ENCODE measurements at regions not wholly inside any gene's neighbourhood (a gene's known extent, or its start where the extent isn't known, plus 50 kb on each side); places are given as distances from the start of the nearest gene placed in this dataset.

DNA sequence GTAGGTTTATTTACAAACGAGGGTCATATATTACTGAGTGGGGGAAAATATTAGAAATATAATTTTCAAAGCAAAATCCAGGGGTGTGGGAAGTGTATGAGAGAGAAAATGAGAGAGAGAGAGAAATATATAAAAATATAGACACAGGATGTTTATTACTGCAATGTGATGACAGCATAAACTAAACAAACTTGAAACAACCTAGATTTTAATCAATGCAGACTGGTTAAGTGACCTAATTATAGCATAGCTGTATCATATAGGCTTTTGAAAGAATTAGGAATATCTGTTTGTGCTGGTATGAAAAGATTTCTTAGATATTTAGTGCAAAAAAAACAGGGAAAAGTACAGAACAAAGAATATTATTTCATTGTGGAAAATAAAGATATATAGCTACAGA lies 280.5 kb downstream of the ACTL7B start:
- Histone ChIP-seq H3K4me1 (no peaks in the 10 kb centered on the region), H3K27ac (replicated peaks in 1 of 4) (no peak overlapping the region), H3K4me3 (no peak overlapping the region), H3K36me3 (no peaks in the 10 kb centered on the region), H3K9me3 (no peaks in the 10 kb centered on the region), H3K27me3 (no peaks in the 10 kb centered on the region)
- TF ChIP-seq EP300 (IDR thresholded peaks at IDR 0.05) (no peak), POLR2AphosphoS5 (IDR thresholded peaks at IDR 0.05) (no peak), POLR2A (IDR thresholded peaks at IDR 0.05; ENCODE audit: low read depth) (no peak)
- TF ChIP-seq, protein P1, sequence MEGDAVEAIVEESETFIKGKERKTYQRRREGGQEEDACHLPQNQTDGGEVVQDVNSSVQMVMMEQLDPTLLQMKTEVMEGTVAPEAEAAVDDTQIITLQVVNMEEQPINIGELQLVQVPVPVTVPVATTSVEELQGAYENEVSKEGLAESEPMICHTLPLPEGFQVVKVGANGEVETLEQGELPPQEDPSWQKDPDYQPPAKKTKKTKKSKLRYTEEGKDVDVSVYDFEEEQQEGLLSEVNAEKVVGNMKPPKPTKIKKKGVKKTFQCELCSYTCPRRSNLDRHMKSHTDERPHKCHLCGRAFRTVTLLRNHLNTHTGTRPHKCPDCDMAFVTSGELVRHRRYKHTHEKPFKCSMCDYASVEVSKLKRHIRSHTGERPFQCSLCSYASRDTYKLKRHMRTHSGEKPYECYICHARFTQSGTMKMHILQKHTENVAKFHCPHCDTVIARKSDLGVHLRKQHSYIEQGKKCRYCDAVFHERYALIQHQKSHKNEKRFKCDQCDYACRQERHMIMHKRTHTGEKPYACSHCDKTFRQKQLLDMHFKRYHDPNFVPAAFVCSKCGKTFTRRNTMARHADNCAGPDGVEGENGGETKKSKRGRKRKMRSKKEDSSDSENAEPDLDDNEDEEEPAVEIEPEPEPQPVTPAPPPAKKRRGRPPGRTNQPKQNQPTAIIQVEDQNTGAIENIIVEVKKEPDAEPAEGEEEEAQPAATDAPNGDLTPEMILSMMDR (IDR thresholded peaks at IDR 0.05): no peak
- 30% methylated on average over 1 of the region's 1 CpG for WGBS
- no peak for DNase-seq (ENCODE audit: extremely low spot score)
- intact Hi-C loops (cut with DNase I): no loop called here

DNA sequence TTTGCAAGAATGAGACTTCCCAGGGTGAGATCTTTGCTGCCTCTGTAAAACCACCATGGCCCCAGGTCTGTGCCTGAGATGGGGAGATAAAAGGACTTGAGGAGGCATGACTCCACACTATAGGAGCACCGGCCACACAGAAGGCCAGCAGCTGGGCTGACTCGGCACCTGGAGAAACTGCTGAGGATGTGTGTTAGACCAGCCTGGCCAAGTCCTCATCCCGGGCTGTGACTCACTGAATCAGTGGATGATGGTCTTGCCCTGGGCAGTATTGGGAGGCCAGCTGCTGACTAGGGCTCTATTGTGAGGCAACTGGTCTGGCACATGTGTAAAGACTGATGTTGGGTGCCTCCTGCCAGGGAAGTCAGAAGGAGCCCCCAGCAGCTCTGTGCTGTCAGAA lies 286.2 kb downstream of the ACTL7B start:
- H3K27ac ChIP-seq (replicated peaks in 1 of 4): no peak overlapping the region
- no peaks in the 10 kb centered on the region for H3K36me3 ChIP-seq
- 80% methylated on average over 3 of the region's 3 CpGs for WGBS
- H3K4me1 ChIP-seq: peaks cover 0 to 6% (median 5%) of the 10 kb centered on the region in 4 donors
- DNase-seq (ENCODE audit: extremely low spot score): no peak
- intact Hi-C loops (cut with DNase I): loop anchor here (5.0 to 10.0 kb wide), 3 partner anchors 125 to 1087 kb away; no protein-coding TSS in a partner anchor
- TF ChIP-seq EP300 (IDR thresholded peaks at IDR 0.05): no peak
- no peak for TF ChIP-seq POLR2A (IDR thresholded peaks at IDR 0.05; ENCODE audit: low read depth)
- TF ChIP-seq, protein P1 (IDR thresholded peaks at IDR 0.05): no peak
- no peak for TF ChIP-seq POLR2AphosphoS5 (IDR thresholded peaks at IDR 0.05)
- no peaks in the 10 kb centered on the region for H3K9me3 ChIP-seq
- H3K27me3 ChIP-seq: no peaks in the 10 kb centered on the region
- no peak overlapping the region for H3K4me3 ChIP-seq

DNA sequence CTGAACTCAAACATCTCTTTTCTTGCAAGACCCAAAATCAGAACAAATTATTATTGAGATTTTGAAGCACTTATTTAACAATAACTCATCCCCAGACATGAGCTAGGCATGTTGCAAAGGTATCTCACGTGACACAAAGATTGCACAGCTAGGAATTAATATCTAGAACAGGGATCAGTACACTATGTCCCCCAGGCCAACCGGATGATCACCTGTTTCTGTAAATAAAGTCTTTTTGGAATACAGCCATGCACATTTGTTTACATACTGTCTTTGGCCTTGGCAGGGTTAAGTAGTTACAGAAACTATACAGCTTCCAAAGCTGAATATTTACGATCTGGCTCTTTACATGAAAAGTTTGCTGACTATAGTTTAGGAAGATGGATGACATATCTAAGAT lies 287.7 kb downstream of the ACTL7B start:
- TF ChIP-seq EP300 (IDR thresholded peaks at IDR 0.05) (no peak), POLR2A (IDR thresholded peaks at IDR 0.05; ENCODE audit: low read depth) (no peak), POLR2AphosphoS5 (IDR thresholded peaks at IDR 0.05) (no peak)
- TF ChIP-seq, protein P1 (IDR thresholded peaks at IDR 0.05): no peak
- H3K36me3 ChIP-seq: no peaks in the 10 kb centered on the region
- no peaks in the 10 kb centered on the region for H3K27me3 ChIP-seq
- no peak overlapping the region for H3K4me3 ChIP-seq
- H3K4me1 ChIP-seq: peaks cover 0 to 6% (median 5%) of the 10 kb centered on the region in 4 donors
- no peak overlapping the region for H3K27ac ChIP-seq (replicated peaks in 1 of 4)
- no peaks in the 10 kb centered on the region for H3K9me3 ChIP-seq
- DNase-seq (ENCODE audit: extremely low spot score): no peak
- WGBS: 72% methylated on average over 3 of the region's 3 CpGs
- intact Hi-C loops (cut with DNase I): loop anchor here (5.0 to 10.0 kb wide), 3 partner anchors 123 to 1086 kb away; no protein-coding TSS in a partner anchor

DNA sequence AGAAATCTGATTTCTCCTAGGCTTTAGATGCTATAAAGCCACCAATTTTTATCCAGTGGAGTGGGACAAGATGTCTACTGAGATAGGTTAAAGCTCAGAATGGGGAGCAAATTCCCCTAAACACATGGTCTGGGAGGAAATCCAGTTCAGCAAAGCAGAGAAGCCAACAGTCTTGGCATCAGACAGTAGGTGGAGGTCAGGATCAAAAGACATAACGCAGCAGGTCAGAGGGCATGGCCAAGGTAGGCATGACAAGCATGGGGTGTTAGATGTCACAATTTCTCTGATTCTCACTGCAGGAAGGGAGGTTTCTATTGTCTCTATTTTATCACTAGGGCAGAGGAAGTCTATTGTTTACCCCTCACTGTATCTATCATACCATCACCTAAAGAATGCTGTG lies 288.2 kb downstream of the ACTL7B start:
- no peak overlapping the region for H3K27ac ChIP-seq (replicated peaks in 1 of 4)
- intact Hi-C loops (cut with DNase I): loop anchor here (5.0 to 10.0 kb wide), 3 partner anchors 123 to 1085 kb away; no protein-coding TSS in a partner anchor
- DNase-seq (ENCODE audit: extremely low spot score): no peak
- no peak overlapping the region for H3K4me3 ChIP-seq
- H3K27me3 ChIP-seq: no peaks in the 10 kb centered on the region
- no peaks in the 10 kb centered on the region for H3K9me3 ChIP-seq
- H3K4me1 ChIP-seq: peaks cover 0 to 6% (median 5%) of the 10 kb centered on the region in 4 donors
- no peaks in the 10 kb centered on the region for H3K36me3 ChIP-seq
- TF ChIP-seq POLR2A (IDR thresholded peaks at IDR 0.05; ENCODE audit: low read depth): no peak
- TF ChIP-seq EP300 (IDR thresholded peaks at IDR 0.05): no peak
- TF ChIP-seq, protein P1 (IDR thresholded peaks at IDR 0.05): no peak
- TF ChIP-seq POLR2AphosphoS5 (IDR thresholded peaks at IDR 0.05): no peak
- WGBS: 78% methylated on average over 1 of the region's 1 CpG
